HepG2 (cell line): ENCODE measurements at regions not wholly inside any gene's neighbourhood (a gene's known extent, or its start where the extent isn't known, plus 50 kb on each side); places are given as distances from the start of the nearest gene placed in this dataset.
"Not testable (repeated sequence)": the region's sequence is repeated elsewhere in the genome, so short reads cannot be mapped to it uniquely, and the experiment has no call there.

Source experiments
- ATAC-seq: fragments of 200-7000 bp; cut with Tn5 transposase; 3 replicates; pipeline ENCODE4 v1.9.1; 2020; ENCODE audit warnings: mild to moderate bottlenecking, moderate library complexity
- BruUV-seq: library from RNA; stranded (reverse); fragments of 400-500 nt; replicated peaks from 2 replicates; lab custom pipeline; 2021; lab: Mats Ljungman, UMichigan
- CTCF ChIA-PET: fragments of 300-600 bp; formaldehyde crosslinking; extraction: SDS; loops from one replicate; lab custom pipeline; 2021; ENCODE audit warnings: low total read pairs, inconsistent platforms, low intra/inter-chr PET ratio; lab: Yijun Ruan, JAX
- POLR2A ChIA-PET: fragments of 350-600 bp; sonication (Branson Sonifier 250); formaldehyde crosslinking; loops from one replicate; lab custom pipeline; 2020; ENCODE audit warnings: antibody characterized with exemption, inconsistent platforms; lab: Yijun Ruan, JAX
- DNase-seq: peaks from one replicate; pipeline ENCODE4 v3.0.0-alpha.2; 2015; ENCODE audit warnings: low spot score
- FAIRE-seq: peaks from 3 replicates; lab custom pipeline; 2011; peaks lifted over from hg19 to GRCh38; lab: Jason Lieb, UNC
- H2AFZ ChIP-seq: one replicate; pipeline ENCODE4 v1.6.1; 2011; ENCODE audit warnings: low read length, inconsistent platforms
- H3K27ac ChIP-seq: fragments of 300-600 bp; 3 replicates; pipeline ENCODE4 v1.8.0; 2011; ENCODE audit warnings: mixed run types, mild to moderate bottlenecking, mixed read lengths, low read length, inconsistent platforms; ENCODE audit not compliant: insufficient read depth; ENCODE audit errors: extremely low read length
- H3K27me3 ChIP-seq, 2 experiments: fragments of 200-600 bp in 1 of 2; 2 replicates in 1 of 2; 3 replicates in 1 of 2; pipeline versions ENCODE4 v1.6.0 to v1.8.0; 2011; ENCODE audit warnings: low read length in 2 of 2, mild to moderate bottlenecking in 2 of 2, moderate library complexity in 2 of 2, inconsistent platforms in 1 of 2; ENCODE audit not compliant: insufficient read depth in 2 of 2, control insufficient read depth in 1 of 2
- H3K36me3 ChIP-seq, 2 experiments: fragments of 200-600 bp in 1 of 2; replicated peaks in 1 of 2; 2 replicates in 1 of 2; 3 replicates in 1 of 2; pipeline versions ENCODE4 v1.5.1 to v1.8.0; 2011; ENCODE audit warnings: low read length in 2 of 2, inconsistent platforms in 1 of 2; ENCODE audit not compliant: insufficient read depth in 2 of 2, control insufficient read depth in 1 of 2
- H3K4me1 ChIP-seq: 2 replicates; pipeline ENCODE4 v1.5.1; 2012; ENCODE audit warnings: low read length, inconsistent platforms; ENCODE audit not compliant: insufficient read depth
- H3K4me2 ChIP-seq: 2 replicates; pipeline ENCODE4 v1.6.0; 2011; ENCODE audit warnings: low read depth, low read length, inconsistent platforms
- H3K4me3 ChIP-seq, 3 experiments: fragments of 200-600 bp in 1 of 3; sonication (generic), shearing (Covaris generic) in 1 of 3; replicated peaks in 1 of 3; 2 replicates each; pipeline ENCODE4 v1.5.1; 2011 to 2016; ENCODE audit warnings: low read length in 3 of 3, inconsistent platforms in 2 of 3, low read depth in 2 of 3, mild to moderate bottlenecking in 2 of 3, control low read depth in 1 of 3, mixed read lengths in 1 of 3; ENCODE audit not compliant: insufficient read depth in 1 of 3
- H3K79me2 ChIP-seq: one replicate; pipeline ENCODE4 v1.6.1; 2011; ENCODE audit warnings: low read length, inconsistent platforms; ENCODE audit not compliant: insufficient read depth
- H3K9ac ChIP-seq: 2 replicates; pipeline ENCODE4 v1.6.0; 2011; ENCODE audit warnings: mild to moderate bottlenecking, low read depth, low read length, inconsistent platforms; ENCODE audit not compliant: insufficient read depth
- H3K9me3 ChIP-seq: 2 replicates; pipeline ENCODE4 v1.5.1; 2012; ENCODE audit warnings: mild to moderate bottlenecking, low read length
- H4K20me1 ChIP-seq: 2 replicates; pipeline ENCODE4 v1.6.0; 2011; ENCODE audit warnings: inconsistent platforms, mild to moderate bottlenecking, low read length, moderate library complexity; ENCODE audit not compliant: insufficient read depth
- ARID5B ChIP-seq: IDR thresholded peaks from 2 replicates; pipeline ENCODE4 v1.4.0; 2020; ENCODE audit warnings: mild to moderate bottlenecking, missing genetic modification reagents
- FOXA1 ChIP-seq, 2 experiments: fragments of 450-650 bp in 1 of 2; sonication (generic) in 1 of 2; formaldehyde crosslinking in 1 of 2; IDR thresholded peaks; 2 replicates each; pipeline versions ENCODE4 v1.4.0 to v1.6.1; 2016 to 2020; ENCODE audit warnings: missing genetic modification reagents in 1 of 2
- FOXA3 ChIP-seq: IDR thresholded peaks from 2 replicates; pipeline ENCODE4 v1.6.1; 2016; ENCODE audit warnings: missing genetic modification reagents, missing compliant biosample characterization
- GATAD2A ChIP-seq: IDR thresholded peaks from 2 replicates; pipeline ENCODE4 v1.6.1; 2016
- HDAC1 ChIP-seq: sonication (generic); formaldehyde crosslinking; IDR thresholded peaks from 2 replicates; pipeline ENCODE4 v1.5.1; 2020; ENCODE audit warnings: mild to moderate bottlenecking, missing genetic modification reagents
- HOXA3 ChIP-seq: sonication (generic); formaldehyde crosslinking; IDR thresholded peaks from 2 replicates; pipeline ENCODE4 v1.5.0; 2020; ENCODE audit warnings: missing genetic modification reagents
- MEIS1 ChIP-seq: sonication (generic); formaldehyde crosslinking; IDR thresholded peaks from 2 replicates; pipeline ENCODE4 v1.9.0; 2021; ENCODE audit warnings: mild to moderate bottlenecking, missing genetic modification reagents, moderate library complexity, borderline replicate concordance
- NRL ChIP-seq: sonication (generic); formaldehyde crosslinking; IDR thresholded peaks from 2 replicates; pipeline ENCODE4 v1.5.0; 2020; ENCODE audit warnings: missing genetic modification reagents, mild to moderate bottlenecking, moderate library complexity, borderline replicate concordance
- SKI ChIP-seq: fragments of 450-650 bp; IDR thresholded peaks from one replicate; pipeline ENCODE4 v1.6.1; 2018; ENCODE audit warnings: mild to moderate bottlenecking; ENCODE audit not compliant: partially characterized antibody
- YY1 ChIP-seq: IDR thresholded peaks from 2 replicates; pipeline ENCODE4 v1.6.1; 2011; ENCODE audit warnings: low read length, low read depth, moderate library complexity, mild to moderate bottlenecking; ENCODE audit not compliant: insufficient read depth, insufficient replicate concordance
- ZHX1 ChIP-seq: sonication (generic); formaldehyde crosslinking; IDR thresholded peaks from 2 replicates; pipeline ENCODE4 v1.8.1; 2022; ENCODE audit warnings: low read depth, mild to moderate bottlenecking, missing genetic modification reagents
- ZNF292 ChIP-seq: sonication (generic); formaldehyde crosslinking; IDR thresholded peaks from 2 replicates; pipeline ENCODE4 v1.8.1; 2022; ENCODE audit warnings: mild to moderate bottlenecking, low read depth, missing genetic modification reagents, borderline replicate concordance
- ZNF329 ChIP-seq: sonication (generic); formaldehyde crosslinking; IDR thresholded peaks from 2 replicates; pipeline ENCODE4 v1.9.0; 2021; ENCODE audit warnings: low read depth, mild to moderate bottlenecking, missing genetic modification reagents
- ZNF556 ChIP-seq: sonication (generic); formaldehyde crosslinking; IDR thresholded peaks from 2 replicates; pipeline ENCODE4 v1.4.0; 2020; ENCODE audit warnings: mild to moderate bottlenecking, missing genetic modification reagents, borderline replicate concordance
- ZNF598 ChIP-seq: sonication (generic); formaldehyde crosslinking; IDR thresholded peaks from 2 replicates; pipeline ENCODE4 v1.5.1; 2020; ENCODE audit warnings: mild to moderate bottlenecking, missing genetic modification reagents, borderline replicate concordance
- ZNF644 ChIP-seq: IDR thresholded peaks from 2 replicates; pipeline ENCODE4 v1.6.1; 2016; ENCODE audit warnings: low read depth
- ZNF703 ChIP-seq: sonication (generic); formaldehyde crosslinking; IDR thresholded peaks from 2 replicates; pipeline ENCODE4 v1.5.1; 2020; ENCODE audit warnings: missing genetic modification reagents, mild to moderate bottlenecking, moderate library complexity, borderline replicate concordance
- ZNF746 ChIP-seq: sonication (generic); formaldehyde crosslinking; IDR thresholded peaks from 2 replicates; pipeline ENCODE4 v1.8.0; 2022; ENCODE audit warnings: mild to moderate bottlenecking, missing genetic modification reagents
- WGBS: methylation state at CpG from one replicate; pipeline ENCODE4 v1.1.6; 2017; ENCODE audit warnings: low lambda C conversion rate; 5-methylcytosine and 5-hydroxymethylcytosine counted together
- in situ Hi-C: cut with HindIII; loops from 2 replicates; pipeline ENCODE4 v1.10.0; 2017; ENCODE audit warnings: low pct_unique_long_range_greater_than_20kb; ENCODE audit not compliant: extremely low pct_ligation_motif_present
- intact Hi-C: fragments of 100-400 bp; cut with micrococcal nuclease; formaldehyde crosslinking; loops from one replicate; pipeline ENCODE4 v1.10.0; 2022; ENCODE audit not compliant: unreplicated experiment

GRCh38 chr4:52522093-52522492 is 137.0 kb downstream of the USP46 start:
- POLR2A ChIA-PET; H4K20me1 ChIP-seq; TF ChIP-seq FOXA1 (IDR thresholded peaks at IDR 0.05): not testable (repeated sequence)
- whole genome bisulfite sequencing, result no CpG with 5 or more reads among the region's 6 CpGs
- TF ChIP-seq YY1 (peak; percentile 79), ZNF703 (CRISPR knock-in tag) (0 out of 2 replicates have a peak, but pooled peaks have one; percentile 33), FOXA3 (CRISPR knock-in tag) (peak; percentile 57), FOXA1 (CRISPR knock-in tag; IDR thresholded peaks at IDR 0.05) (peak; percentile 61; the same call in 1 of the 2 replicates), ZHX1 (CRISPR knock-in tag) (peak; percentile 43; the same call in 1 of the 2 replicates), SKI (peak; percentile 21), MEIS1 (CRISPR knock-in tag) (0 out of 2 replicates have a peak, but pooled peaks have one; percentile 50), ZNF644 (peak; percentile 34; the same call in 1 of the 2 replicates), ZNF556 (CRISPR knock-in tag) (peak; percentile 37; the same call in 1 of the 2 replicates), HOXA3 (CRISPR knock-in tag) (peak; percentile 62; the same call in 1 of the 2 replicates), ZNF329 (CRISPR knock-in tag) (0 out of 2 replicates have a peak, but pooled peaks have one; percentile 33), ZNF292 (peak; percentile 65; the same call in 1 of the 2 replicates), ARID5B (CRISPR knock-in tag) (0 out of 2 replicates have a peak, but pooled peaks have one; percentile 23), HDAC1 (CRISPR knock-in tag) (peak; percentile 26; the same call in 1 of the 2 replicates), NRL (CRISPR knock-in tag) (0 out of 2 replicates have a peak, but pooled peaks have one; percentile 38), ZNF598 (peak; percentile 35; the same call in 1 of the 2 replicates), GATAD2A (CRISPR knock-in tag) (peak; percentile 30; the same call in 1 of the 2 replicates), ZNF746 (CRISPR knock-in tag) (0 out of 2 replicates have a peak, but pooled peaks have one; percentile 31)

More at GRCh38 chr4:52522093-52522492, 137.0 kb downstream of the USP46 start:
- BruUV-seq, CTCF ChIA-PET, FAIRE-seq, H2AFZ ChIP-seq, H3K9me3 ChIP-seq, in situ Hi-C loops, H3K79me2 ChIP-seq, H3K4me1 ChIP-seq, H3K36me3 ChIP-seq, H3K27me3 ChIP-seq, H3K9ac ChIP-seq, intact Hi-C loops, H3K27ac ChIP-seq: not testable (repeated sequence)
- H3K4me2 ChIP-seq, result peak overlapping the region; percentile 72
- H3K4me3 ChIP-seq, result peak overlapping the region in 1 of 3 experiments; percentile 40; a peak in 2 of 6 replicates
- ATAC-seq (peak; percentile 83), DNase-seq (peak; percentile 20)
